A549 (cell line): ENCODE measurements at regions not wholly inside any gene's neighbourhood (a gene's known extent, or its start where the extent isn't known, plus 50 kb on each side); places are given as distances from the start of the nearest gene placed in this dataset.

Experiments
- ATAC-seq, 2 experiments: fragments of 200-7000 bp in 1 of 2; fragments of >200 bp in 1 of 2; cut with Nextera tagmentation in 1 of 2; cut with Tn5 transposase in 1 of 2; 3 replicates each; pipeline versions ENCODE4 v1.8.0 to v1.9.1; 2018 to 2020; ENCODE audit warnings: mild to moderate bottlenecking in 1 of 2, moderate library complexity in 1 of 2
- CTCF ChIA-PET: fragments of 300-600 bp; sonication (Branson Sonifier 250); formaldehyde crosslinking; extraction: SDS; loops from one replicate; lab custom pipeline; 2021; ENCODE audit warnings: antibody characterized with exemption, inconsistent platforms; lab: Yijun Ruan, JAX
- POLR2A ChIA-PET: fragments of 350-600 bp; formaldehyde crosslinking; extraction: SDS; loops from one replicate; lab custom pipeline; 2021; ENCODE audit warnings: antibody characterized with exemption, inconsistent platforms; lab: Yijun Ruan, JAX
- DNase-seq, 2 experiments: peaks; one replicate each; pipeline versions ENCODE4 v3.0.0 to v3.0.0-alpha.2; 2011 to 2016; ENCODE audit warnings: low read depth in 1 of 2, low spot score in 1 of 2
- FAIRE-seq: peaks from 2 replicates; lab custom pipeline; 2011; peaks lifted over from hg19 to GRCh38; lab: Jason Lieb, UNC
- H3K27ac ChIP-seq, 2 experiments: fragments of >200 bp; sonication (Bioruptor Twin); formaldehyde crosslinking; 3 replicates each; pipeline ENCODE4 v1.5.1; 2016 to 2017
- H3K4me1 ChIP-seq: fragments of >200 bp; sonication (Bioruptor Twin); formaldehyde crosslinking; 3 replicates; pipeline ENCODE4 v1.6.1; 2016
- H3K4me2 ChIP-seq: fragments of >200 bp; sonication (Bioruptor Twin); formaldehyde crosslinking; 3 replicates; pipeline ENCODE4 v1.6.1; 2016
- H3K4me3 ChIP-seq: fragments of >200 bp; sonication (Bioruptor Twin); formaldehyde crosslinking; 3 replicates; pipeline ENCODE4 v1.5.1; 2016
- H3K9me3 ChIP-seq: fragments of >200 bp; sonication (Bioruptor Twin); formaldehyde crosslinking; 3 replicates; pipeline ENCODE4 v1.6.1; 2016
- BHLHE40 ChIP-seq: IDR thresholded peaks from 2 replicates; pipeline ENCODE4 v1.6.1; 2012; ENCODE audit warnings: low read depth, low read length, inconsistent platforms
- CBX2 ChIP-seq: fragments of 200-600 bp; sonication (generic); IDR thresholded peaks from 2 replicates; pipeline ENCODE4 v1.6.1; 2016; ENCODE audit warnings: low read depth, mild to moderate bottlenecking, borderline replicate concordance
- CEBPB ChIP-seq, 2 experiments: fragments of >200 bp in 1 of 2; sonication (Bioruptor Twin) in 1 of 2; formaldehyde crosslinking in 1 of 2; IDR thresholded peaks; 2 replicates each; pipeline ENCODE4 v1.6.1; 2012 to 2016
- CHD4 ChIP-seq: fragments of 200-600 bp; sonication (generic); IDR thresholded peaks from 2 replicates; pipeline ENCODE4 v1.6.1; 2016; ENCODE audit warnings: antibody characterized with exemption, mild to moderate bottlenecking, borderline replicate concordance
- EP300 ChIP-seq, 2 experiments: fragments of >200 bp; sonication (Bioruptor Twin); formaldehyde crosslinking; IDR thresholded peaks; 2 replicates in 1 of 2; 3 replicates in 1 of 2; pipeline ENCODE4 v1.6.1; 2016 to 2017
- ESRRA ChIP-seq: fragments of 150-350 bp; IDR thresholded peaks from 2 replicates; pipeline ENCODE4 v1.6.1; 2014; ENCODE audit warnings: mild to moderate bottlenecking, low read length, borderline replicate concordance
- FOSB ChIP-seq: fragments of 250-450 bp; sonication (Bioruptor Pico); IDR thresholded peaks from 2 replicates; pipeline ENCODE4 v1.5.0; 2020; ENCODE audit warnings: mild to moderate bottlenecking, moderate library complexity
- HEYL ChIP-seq: fragments of 250-450 bp; sonication (Bioruptor Pico); IDR thresholded peaks from 2 replicates; pipeline ENCODE4 v1.8.0; 2021; ENCODE audit warnings: mild to moderate bottlenecking, moderate library complexity
- HOXB13 ChIP-seq: fragments of 250-450 bp; sonication (Bioruptor Pico); IDR thresholded peaks from 2 replicates; pipeline ENCODE4 v1.5.0; 2020; ENCODE audit warnings: low read depth, mild to moderate bottlenecking, moderate library complexity
- KDM1A ChIP-seq: fragments of 200-600 bp; sonication (generic); IDR thresholded peaks from 2 replicates; pipeline ENCODE4 v1.6.1; 2016; ENCODE audit warnings: low read depth, mild to moderate bottlenecking
- KDM5A ChIP-seq: fragments of 200-600 bp; sonication (generic); IDR thresholded peaks from 2 replicates; pipeline ENCODE4 v1.6.1; 2016; ENCODE audit warnings: antibody characterized with exemption, mild to moderate bottlenecking
- MAFK ChIP-seq: fragments of 450-650 bp; IDR thresholded peaks from 2 replicates; pipeline ENCODE4 v1.6.1; 2014; ENCODE audit not compliant: partially characterized antibody
- MYC ChIP-seq: IDR thresholded peaks from 2 replicates; pipeline ENCODE4 v1.6.1; 2012; ENCODE audit warnings: mild to moderate bottlenecking, inconsistent platforms, low read length, improper control_type of control experiment, borderline replicate concordance
- NPAS2 ChIP-seq: fragments of 250-450 bp; sonication (Bioruptor Pico); IDR thresholded peaks from 2 replicates; pipeline ENCODE4 v1.8.0; 2022; ENCODE audit warnings: mild to moderate bottlenecking, moderate library complexity, borderline replicate concordance
- NR3C1 ChIP-seq: fragments of >200 bp; sonication (Bioruptor Twin); formaldehyde crosslinking; IDR thresholded peaks from 3 replicates; pipeline ENCODE4 v1.6.1; 2017
- PHF8 ChIP-seq: fragments of 200-600 bp; sonication (generic); IDR thresholded peaks from 2 replicates; pipeline ENCODE4 v1.6.1; 2016; ENCODE audit warnings: low read depth, mild to moderate bottlenecking, antibody characterized with exemption, moderate library complexity, borderline replicate concordance
- POLR2AphosphoS2 ChIP-seq: conservative IDR thresholded peaks from 2 replicates; pipeline ENCODE4 v1.6.1; 2012; ENCODE audit warnings: low read length, improper control_type of control experiment, inconsistent platforms
- RARB ChIP-seq: fragments of 250-450 bp; sonication (Bioruptor Pico); IDR thresholded peaks from 2 replicates; pipeline ENCODE4 v1.8.0; 2021; ENCODE audit warnings: mild to moderate bottlenecking, moderate library complexity
- SMC3 ChIP-seq: fragments of >200 bp; sonication (Bioruptor Twin); formaldehyde crosslinking; IDR thresholded peaks from 3 replicates; pipeline ENCODE4 v1.6.1; 2018; ENCODE audit warnings: inconsistent platforms
- ZC3H11A ChIP-seq: fragments of 450-650 bp; IDR thresholded peaks from 2 replicates; pipeline ENCODE4 v1.6.1; 2014; ENCODE audit warnings: antibody characterized with exemption, mild to moderate bottlenecking
- ZNF302 ChIP-seq: fragments of 250-450 bp; sonication (Bioruptor Pico); IDR thresholded peaks from 2 replicates; pipeline ENCODE4 v1.9.0; 2021; ENCODE audit warnings: inconsistent platforms, mild to moderate bottlenecking, moderate library complexity
- WGBS: methylation state at CpG from one replicate; pipeline ENCODE4 v1.1.6; 2017; ENCODE audit errors: missing lambda C conversion rate; 5-methylcytosine and 5-hydroxymethylcytosine counted together
- TF ChIP-seq, protein P1 (sequence below): fragments of >200 bp; sonication (Bioruptor Twin); formaldehyde crosslinking; IDR thresholded peaks from 3 replicates; pipeline ENCODE4 v1.5.1; 2016
- TF ChIP-seq, protein P2 (sequence below): IDR thresholded peaks from 2 replicates; pipeline ENCODE4 v1.6.1; 2012
- TF ChIP-seq, protein P3 (sequence below): fragments of >200 bp; sonication (Bioruptor Twin); formaldehyde crosslinking; IDR thresholded peaks from 3 replicates; pipeline ENCODE4 v1.6.1; 2016
- TF ChIP-seq, protein P4 (sequence below): fragments of 250-450 bp; sonication (Bioruptor Pico); IDR thresholded peaks from 2 replicates; pipeline ENCODE4 v1.5.0; 2021; ENCODE audit warnings: mild to moderate bottlenecking, moderate library complexity, borderline replicate concordance
- TF ChIP-seq, protein P5 (sequence below): IDR thresholded peaks from 2 replicates; pipeline ENCODE4 v1.6.1; 2012; ENCODE audit warnings: low read depth, borderline replicate concordance

DNA sequence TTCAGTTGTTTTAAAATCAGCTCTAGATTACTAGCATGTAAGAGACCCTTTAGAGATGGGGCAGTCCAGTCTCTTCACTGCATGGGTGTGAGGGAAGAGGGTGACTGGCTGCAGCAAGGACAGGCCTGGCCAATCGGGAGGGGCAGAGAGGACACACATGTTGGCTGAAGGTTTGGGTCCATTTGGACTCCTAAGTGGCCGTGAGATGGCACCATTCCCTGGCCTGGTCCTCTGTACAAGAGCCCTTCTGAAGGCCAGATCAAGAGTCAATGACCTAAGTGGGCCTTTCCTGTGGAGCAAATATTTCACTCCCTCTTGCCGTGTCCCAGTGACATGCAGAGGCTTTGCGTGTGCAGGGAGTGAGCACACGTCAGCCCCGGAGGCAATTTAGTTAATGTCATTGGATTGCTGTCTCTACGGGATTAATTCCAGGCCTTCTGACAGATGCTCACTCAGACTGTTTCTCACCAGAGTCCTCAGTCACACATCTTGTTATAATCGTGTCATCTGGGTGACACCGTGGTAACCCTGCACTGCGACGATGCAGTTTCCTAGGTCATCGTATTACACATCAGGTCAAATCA lies 613.0 kb downstream of the NPHP4 start:
- H3K27ac ChIP-seq, result no peak overlapping the region
- ChIA-PET CTCF (no interaction called here), POLR2A (no interaction called here)

DNA sequence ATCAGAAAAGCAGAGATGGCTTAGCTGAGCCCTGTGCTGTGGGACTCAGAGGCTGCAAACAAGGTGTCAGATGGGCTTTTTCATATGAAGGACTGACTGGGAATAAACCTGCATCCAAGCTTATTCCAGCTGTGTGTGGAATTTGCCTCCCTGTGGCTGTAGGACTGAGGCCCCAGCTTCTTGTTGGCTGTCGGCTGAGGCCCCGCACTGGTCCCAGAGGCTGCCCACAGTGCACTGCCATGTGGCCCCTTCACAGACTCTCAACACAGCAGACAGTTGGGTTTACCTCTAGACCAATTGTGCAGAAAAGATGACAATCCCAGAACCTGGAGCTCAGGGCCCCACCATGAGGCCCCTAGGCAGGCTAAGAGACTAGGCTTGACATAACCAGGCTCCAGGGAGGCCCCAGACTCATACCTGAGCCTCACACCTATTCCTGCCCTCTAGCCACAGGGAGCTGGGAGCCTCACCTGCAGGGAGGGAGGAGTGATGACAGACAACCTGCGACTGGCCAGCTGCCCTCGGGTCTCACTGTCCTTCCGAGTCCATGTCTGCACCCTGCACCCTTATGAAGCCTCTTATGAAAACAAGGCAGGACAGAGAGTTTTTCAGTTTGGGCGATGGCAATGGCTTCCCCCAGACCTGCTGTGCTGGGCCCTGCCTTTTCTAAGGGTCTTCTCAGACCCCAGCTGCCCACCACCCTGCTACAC lies 615.5 kb downstream of the NPHP4 start:
- no peak for FAIRE-seq
- Histone ChIP-seq H3K4me1 (no peaks in the 10 kb centered on the region), H3K9me3 (no peaks in the 10 kb centered on the region), H3K27ac (no peak overlapping the region), H3K4me3 (no peak overlapping the region), H3K4me2 (no peak overlapping the region)
- 40% methylated on average over 1 of the region's 6 CpGs for WGBS
- POLR2A ChIA-PET, result no interaction called here
- CTCF ChIA-PET, result no interaction called here
- DNase-seq, result no peak
- TF ChIP-seq CHD4, result no peak
- TF ChIP-seq MYC, result no peak
- TF ChIP-seq FOSB (CRISPR knock-in tag), result no peak
- TF ChIP-seq, protein P1, sequence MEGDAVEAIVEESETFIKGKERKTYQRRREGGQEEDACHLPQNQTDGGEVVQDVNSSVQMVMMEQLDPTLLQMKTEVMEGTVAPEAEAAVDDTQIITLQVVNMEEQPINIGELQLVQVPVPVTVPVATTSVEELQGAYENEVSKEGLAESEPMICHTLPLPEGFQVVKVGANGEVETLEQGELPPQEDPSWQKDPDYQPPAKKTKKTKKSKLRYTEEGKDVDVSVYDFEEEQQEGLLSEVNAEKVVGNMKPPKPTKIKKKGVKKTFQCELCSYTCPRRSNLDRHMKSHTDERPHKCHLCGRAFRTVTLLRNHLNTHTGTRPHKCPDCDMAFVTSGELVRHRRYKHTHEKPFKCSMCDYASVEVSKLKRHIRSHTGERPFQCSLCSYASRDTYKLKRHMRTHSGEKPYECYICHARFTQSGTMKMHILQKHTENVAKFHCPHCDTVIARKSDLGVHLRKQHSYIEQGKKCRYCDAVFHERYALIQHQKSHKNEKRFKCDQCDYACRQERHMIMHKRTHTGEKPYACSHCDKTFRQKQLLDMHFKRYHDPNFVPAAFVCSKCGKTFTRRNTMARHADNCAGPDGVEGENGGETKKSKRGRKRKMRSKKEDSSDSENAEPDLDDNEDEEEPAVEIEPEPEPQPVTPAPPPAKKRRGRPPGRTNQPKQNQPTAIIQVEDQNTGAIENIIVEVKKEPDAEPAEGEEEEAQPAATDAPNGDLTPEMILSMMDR, result no peak
- no peak for TF ChIP-seq BHLHE40
- no peak for TF ChIP-seq ZNF302
- TF ChIP-seq, protein P2, sequence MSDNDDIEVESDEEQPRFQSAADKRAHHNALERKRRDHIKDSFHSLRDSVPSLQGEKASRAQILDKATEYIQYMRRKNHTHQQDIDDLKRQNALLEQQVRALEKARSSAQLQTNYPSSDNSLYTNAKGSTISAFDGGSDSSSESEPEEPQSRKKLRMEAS, result no peak
- TF ChIP-seq, protein P3, sequence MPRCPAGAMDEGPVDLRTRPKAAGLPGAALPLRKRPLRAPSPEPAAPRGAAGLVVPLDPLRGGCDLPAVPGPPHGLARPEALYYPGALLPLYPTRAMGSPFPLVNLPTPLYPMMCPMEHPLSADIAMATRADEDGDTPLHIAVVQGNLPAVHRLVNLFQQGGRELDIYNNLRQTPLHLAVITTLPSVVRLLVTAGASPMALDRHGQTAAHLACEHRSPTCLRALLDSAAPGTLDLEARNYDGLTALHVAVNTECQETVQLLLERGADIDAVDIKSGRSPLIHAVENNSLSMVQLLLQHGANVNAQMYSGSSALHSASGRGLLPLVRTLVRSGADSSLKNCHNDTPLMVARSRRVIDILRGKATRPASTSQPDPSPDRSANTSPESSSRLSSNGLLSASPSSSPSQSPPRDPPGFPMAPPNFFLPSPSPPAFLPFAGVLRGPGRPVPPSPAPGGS, result no peak
- TF ChIP-seq PHF8, result no peak
- no peak for TF ChIP-seq ESRRA
- TF ChIP-seq CBX2, result no peak
- TF ChIP-seq, protein P4, sequence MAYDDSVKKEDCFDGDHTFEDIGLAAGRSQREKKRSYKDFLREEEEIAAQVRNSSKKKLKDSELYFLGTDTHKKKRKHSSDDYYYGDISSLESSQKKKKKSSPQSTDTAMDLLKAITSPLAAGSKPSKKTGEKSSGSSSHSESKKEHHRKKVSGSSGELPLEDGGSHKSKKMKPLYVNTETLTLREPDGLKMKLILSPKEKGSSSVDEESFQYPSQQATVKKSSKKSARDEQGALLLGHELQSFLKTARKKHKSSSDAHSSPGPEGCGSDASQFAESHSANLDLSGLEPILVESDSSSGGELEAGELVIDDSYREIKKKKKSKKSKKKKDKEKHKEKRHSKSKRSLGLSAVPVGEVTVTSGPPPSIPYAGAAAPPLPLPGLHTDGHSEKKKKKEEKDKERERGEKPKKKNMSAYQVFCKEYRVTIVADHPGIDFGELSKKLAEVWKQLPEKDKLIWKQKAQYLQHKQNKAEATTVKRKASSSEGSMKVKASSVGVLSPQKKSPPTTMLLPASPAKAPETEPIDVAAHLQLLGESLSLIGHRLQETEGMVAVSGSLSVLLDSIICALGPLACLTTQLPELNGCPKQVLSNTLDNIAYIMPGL (CRISPR knock-in tag), result no peak
- TF ChIP-seq NPAS2 (CRISPR knock-in tag), result no peak
- no peak for TF ChIP-seq HOXB13 (CRISPR knock-in tag)
- TF ChIP-seq HEYL (CRISPR knock-in tag), result no peak
- no peak for TF ChIP-seq POLR2AphosphoS2
- no peak for TF ChIP-seq CEBPB (IDR thresholded peaks at IDR 0.05)
- no peak for ATAC-seq

More for the DNA sequence above, 613.0 kb downstream of the NPHP4 start:
- no peak for DNase-seq
- 46% methylated on average over 12 of the region's 12 CpGs for WGBS
- ATAC-seq, result no peak
- Histone ChIP-seq H3K4me1 (no peaks in the 10 kb centered on the region), H3K9me3 (no peaks in the 10 kb centered on the region), H3K4me3 (no peak overlapping the region), H3K4me2 (no peak overlapping the region)
- TF ChIP-seq EP300 (IDR thresholded peaks at IDR 0.05), result no peak
- TF ChIP-seq MYC, result no peak
- TF ChIP-seq MAFK, result no peak
- no peak for TF ChIP-seq CBX2
- TF ChIP-seq KDM1A, result no peak
- TF ChIP-seq RARB (CRISPR knock-in tag), result no peak
- TF ChIP-seq, protein P2, result no peak
- TF ChIP-seq, protein P1, result no peak
- TF ChIP-seq SMC3, result no peak
- TF ChIP-seq, protein P5, sequence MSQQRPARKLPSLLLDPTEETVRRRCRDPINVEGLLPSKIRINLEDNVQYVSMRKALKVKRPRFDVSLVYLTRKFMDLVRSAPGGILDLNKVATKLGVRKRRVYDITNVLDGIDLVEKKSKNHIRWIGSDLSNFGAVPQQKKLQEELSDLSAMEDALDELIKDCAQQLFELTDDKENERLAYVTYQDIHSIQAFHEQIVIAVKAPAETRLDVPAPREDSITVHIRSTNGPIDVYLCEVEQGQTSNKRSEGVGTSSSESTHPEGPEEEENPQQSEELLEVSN, result no peak
- no peak for TF ChIP-seq KDM5A
- TF ChIP-seq, protein P3, result no peak
- no peak for TF ChIP-seq ZC3H11A
- no peak for TF ChIP-seq NR3C1
- FAIRE-seq, result no peak
